ENCODE measurements at regions not wholly inside any gene's neighbourhood (a gene's known extent, or its start where the extent isn't known, plus 50 kb on each side); places are given as distances from the start of the nearest gene placed in this dataset.

DNA sequence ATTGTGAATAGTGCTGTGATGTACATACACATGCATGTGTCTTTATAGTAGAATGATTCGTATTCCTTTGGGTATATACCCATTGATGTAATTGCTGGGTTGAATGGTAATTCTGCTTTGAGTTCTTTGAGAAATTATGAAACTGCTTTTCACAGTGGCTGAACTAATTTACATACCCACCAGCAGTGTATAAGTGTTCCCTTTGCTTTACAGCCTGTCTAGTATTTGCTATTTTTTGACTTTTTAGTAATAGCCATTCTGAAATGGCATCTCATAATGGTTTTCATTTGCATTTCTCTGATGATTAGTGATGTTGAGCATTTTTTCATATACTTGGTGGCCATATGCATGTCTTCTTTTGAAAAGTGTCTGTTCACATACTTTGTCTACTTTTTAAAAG is 54.5 kb upstream of the FAM78B start:
- Mint-ChIP-seq H3K27me3 (peaks cover 11% of the 10 kb centered on the region), H3K9me3 (peaks cover 43% of the 10 kb centered on the region), H3K27ac (no peak overlapping the region), H3K36me3 (peaks cover 4% of the 10 kb centered on the region), H3K4me1 (no peaks in the 10 kb centered on the region), H3K4me3 (no peak overlapping the region)
- DNase-seq: no peak

GRCh38 chr1:166233750-166234366 is 67.1 kb upstream of the FAM78B start:
- Mint-ChIP-seq H3K27me3 (no peaks in the 10 kb centered on the region), H3K4me3 (no peak overlapping the region), H3K36me3 (peaks cover 2% of the 10 kb centered on the region), H3K9me3 (peaks cover 11% of the 10 kb centered on the region), H3K4me1 (no peaks in the 10 kb centered on the region), H3K27ac (no peak overlapping the region)
- no peak for DNase-seq

GRCh38 chr1:166235728-166236127 is 68.9 kb upstream of the FAM78B start:
- Mint-ChIP-seq H3K27ac (no peak overlapping the region), H3K4me3 (no peak overlapping the region), H3K36me3 (peaks cover 2% of the 10 kb centered on the region), H3K9me3 (peaks cover 8% of the 10 kb centered on the region), H3K27me3 (no peaks in the 10 kb centered on the region), H3K4me1 (no peaks in the 10 kb centered on the region)
- no peak for DNase-seq

- Mint-ChIP-seq H3K36me3 (no peaks in the 10 kb centered on the region), H3K27ac (no peak overlapping the region), H3K4me3 (no peak overlapping the region), H3K27me3 (no peaks in the 10 kb centered on the region), H3K9me3 (peaks cover 3% of the 10 kb centered on the region), H3K4me1 (no peaks in the 10 kb centered on the region)
- no peak for DNase-seq
Observed at GRCh38 chr1:166237675-166238074, 70.9 kb upstream of the FAM78B start.

DNA sequence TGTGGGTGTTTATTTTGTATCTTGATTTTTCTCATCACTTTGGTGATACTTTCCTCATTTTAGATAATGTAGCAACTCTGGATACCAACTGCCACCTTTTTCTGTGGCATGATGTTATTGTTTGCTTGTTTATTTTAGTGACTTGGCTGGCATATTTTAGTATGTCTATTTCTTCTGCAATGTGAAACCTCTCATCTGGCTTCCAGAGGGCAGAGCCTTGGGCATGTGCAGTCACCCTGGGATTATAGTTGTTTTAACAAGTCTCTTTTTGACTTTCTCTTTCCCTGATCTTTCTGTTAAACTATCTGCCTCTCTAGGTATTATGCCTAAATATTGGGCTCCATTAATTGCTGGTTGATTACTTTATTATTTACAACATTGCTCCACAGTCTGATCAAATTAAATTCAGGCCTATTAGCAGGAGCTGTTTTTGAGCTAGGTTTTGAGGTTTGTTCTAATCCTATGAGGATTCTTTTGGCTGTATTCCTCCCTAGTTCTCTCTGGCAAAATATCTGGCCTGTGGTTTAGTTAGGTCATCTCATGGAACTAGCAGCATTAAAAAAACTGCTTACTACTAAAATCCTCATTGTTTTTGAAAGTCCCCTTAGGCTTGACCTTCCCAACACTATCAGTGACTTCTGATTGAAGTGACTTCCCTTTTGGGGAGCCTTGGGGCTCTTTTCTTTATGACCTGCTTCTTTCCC is 86.4 kb upstream of the FAM78B start:
- Mint-ChIP-seq H3K27me3 (no peaks in the 10 kb centered on the region), H3K36me3 (no peaks in the 10 kb centered on the region), H3K9me3 (peaks cover 20% of the 10 kb centered on the region), H3K4me3 (no peak overlapping the region), H3K4me1 (no peaks in the 10 kb centered on the region), H3K27ac (no peak overlapping the region)
- no peak for DNase-seq

GRCh38 chr1:166258017-166258416 is 91.2 kb upstream of the FAM78B start:
- H3K9me3 Mint-ChIP-seq: peaks cover 10% of the 10 kb centered on the region
- no peak overlapping the region for H3K4me3 Mint-ChIP-seq
- no peaks in the 10 kb centered on the region for H3K4me1 Mint-ChIP-seq
- H3K27me3 Mint-ChIP-seq: no peaks in the 10 kb centered on the region
- no peak for DNase-seq
- H3K27ac Mint-ChIP-seq: no peak overlapping the region
- no peaks in the 10 kb centered on the region for H3K36me3 Mint-ChIP-seq

- Mint-ChIP-seq H3K4me3 (no peak overlapping the region), H3K36me3 (no peaks in the 10 kb centered on the region)
Observed at GRCh38 chr1:166261511-166261910, 94.7 kb upstream of the FAM78B start.

GRCh38 chr1:166270476-166271150 is 103.8 kb upstream of the FAM78B start:
- no peaks in the 10 kb centered on the region for H3K4me1 Mint-ChIP-seq
- no peak for DNase-seq
- no peak overlapping the region for H3K27ac Mint-ChIP-seq
- H3K9me3 Mint-ChIP-seq: peaks cover 4% of the 10 kb centered on the region
- peaks cover 3% of the 10 kb centered on the region for H3K27me3 Mint-ChIP-seq
- H3K4me3 Mint-ChIP-seq: no peak overlapping the region
- H3K36me3 Mint-ChIP-seq: no peaks in the 10 kb centered on the region

More at GRCh38 chr1:166261511-166261910, 94.7 kb upstream of the FAM78B start:
- H3K9me3 Mint-ChIP-seq: peaks cover 3% of the 10 kb centered on the region
- DNase-seq: no peak
- H3K4me1 Mint-ChIP-seq: no peaks in the 10 kb centered on the region
- H3K27me3 Mint-ChIP-seq: no peaks in the 10 kb centered on the region
- no peak overlapping the region for H3K27ac Mint-ChIP-seq

DNA sequence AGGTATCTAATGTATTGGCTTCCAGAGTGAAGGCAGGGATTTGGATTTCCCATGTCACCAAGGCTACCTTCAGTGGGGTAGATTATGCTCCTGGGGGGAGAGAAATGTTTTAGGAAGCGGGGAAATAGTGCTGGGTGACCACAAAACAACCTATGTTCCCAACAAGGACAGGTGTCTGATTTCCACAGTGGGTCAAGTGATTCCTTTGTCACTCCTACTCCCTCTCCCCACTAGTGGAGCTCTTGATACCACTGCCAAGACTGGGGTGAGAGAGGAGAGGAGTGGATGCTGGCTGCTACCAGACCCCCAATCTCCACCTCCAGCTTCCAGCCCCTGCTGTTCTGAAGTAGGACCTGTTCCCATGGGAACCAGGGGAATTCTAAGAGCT is 104.3 kb upstream of the FAM78B start:
- Mint-ChIP-seq H3K36me3 (no peaks in the 10 kb centered on the region), H3K9me3 (peaks cover 4% of the 10 kb centered on the region), H3K27ac (no peak overlapping the region), H3K4me1 (no peaks in the 10 kb centered on the region), H3K27me3 (peaks cover 3% of the 10 kb centered on the region), H3K4me3 (no peak overlapping the region)
- no peak for DNase-seq

DNA sequence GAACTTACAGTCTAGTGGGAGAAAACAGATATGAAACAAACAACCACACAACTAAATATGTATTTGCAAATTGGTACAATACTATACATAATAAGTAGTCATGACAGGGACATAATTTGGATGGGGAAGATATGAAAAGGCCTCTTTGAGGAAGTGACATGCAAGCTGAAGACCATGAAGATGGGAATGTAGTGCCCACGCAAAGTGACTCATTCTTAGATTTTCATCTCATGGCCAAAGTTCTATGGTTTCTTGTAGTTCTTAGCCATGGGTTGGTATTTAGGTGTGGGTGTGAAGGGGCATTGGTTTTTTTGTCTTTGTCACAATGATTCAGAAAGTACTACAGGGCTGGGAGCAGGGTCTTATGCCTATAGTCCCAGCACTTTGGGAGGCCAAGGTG is 105.4 kb upstream of the FAM78B start:
- Mint-ChIP-seq H3K9me3 (peaks cover 6% of the 10 kb centered on the region), H3K27ac (no peak overlapping the region), H3K36me3 (no peaks in the 10 kb centered on the region), H3K27me3 (no peaks in the 10 kb centered on the region), H3K4me3 (no peak overlapping the region), H3K4me1 (no peaks in the 10 kb centered on the region)
- no peak for DNase-seq

DNA sequence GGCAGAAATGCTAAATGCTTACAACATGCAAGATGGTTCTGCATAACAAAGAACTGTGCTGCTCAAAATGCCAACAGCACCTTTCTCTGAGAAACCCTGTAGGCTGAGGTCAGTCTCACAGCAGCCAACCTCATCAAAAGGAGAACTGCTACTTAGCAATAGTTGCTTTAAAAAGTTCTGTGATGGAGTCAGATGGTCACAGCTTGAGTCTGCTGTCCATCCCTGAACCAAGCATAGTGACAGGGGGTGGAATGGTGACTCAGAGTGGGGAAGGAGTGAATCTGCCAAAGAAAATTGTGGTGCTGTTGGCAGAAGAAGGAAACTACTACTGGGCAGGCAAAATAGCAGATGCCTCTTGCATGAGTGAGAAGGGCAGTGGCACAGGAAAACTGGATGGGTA is 106.0 kb upstream of the FAM78B start:
- Mint-ChIP-seq H3K9me3 (peaks cover 6% of the 10 kb centered on the region), H3K4me1 (no peaks in the 10 kb centered on the region), H3K4me3 (no peak overlapping the region), H3K36me3 (no peaks in the 10 kb centered on the region), H3K27ac (no peak overlapping the region), H3K27me3 (no peaks in the 10 kb centered on the region)
- no peak for DNase-seq

DNA sequence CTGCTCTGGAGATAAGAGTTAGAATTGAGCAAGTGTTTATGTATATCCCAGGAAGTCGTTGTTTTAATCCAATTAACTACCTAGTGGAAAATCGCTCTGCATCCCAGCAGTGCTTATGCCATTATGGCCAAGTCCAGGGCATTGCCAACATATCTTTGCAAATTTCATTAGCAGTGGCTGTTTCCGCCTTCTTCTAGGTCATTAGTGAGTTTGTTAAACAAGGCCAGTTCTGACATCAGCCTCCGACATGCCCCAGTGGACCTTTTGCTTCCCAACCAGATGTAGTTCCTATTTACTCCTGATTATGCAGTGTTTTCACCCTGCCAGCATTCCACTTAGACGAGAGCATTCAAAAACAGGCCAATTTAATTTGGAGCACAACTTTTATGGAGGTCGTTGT is 106.8 kb upstream of the FAM78B start:
- Mint-ChIP-seq H3K4me3 (no peak overlapping the region), H3K27me3 (no peaks in the 10 kb centered on the region)

GRCh38 chr1:166282391-166283137 is 115.8 kb upstream of the FAM78B start:
- no peak overlapping the region for H3K27ac Mint-ChIP-seq
- H3K4me1 Mint-ChIP-seq: no peaks in the 10 kb centered on the region
- no peak overlapping the region for H3K4me3 Mint-ChIP-seq

More for the DNA sequence above, 106.8 kb upstream of the FAM78B start:
- Mint-ChIP-seq H3K9me3 (peaks cover 6% of the 10 kb centered on the region), H3K27ac (no peak overlapping the region), H3K4me1 (no peaks in the 10 kb centered on the region), H3K36me3 (no peaks in the 10 kb centered on the region)
- DNase-seq: no peak

GRCh38 chr1:166283190-166283589 is 116.4 kb upstream of the FAM78B start:
- DNase-seq: no peak

More at GRCh38 chr1:166282391-166283137, 115.8 kb upstream of the FAM78B start:
- H3K27me3 Mint-ChIP-seq: peaks cover 13% of the 10 kb centered on the region
- DNase-seq: no peak
- no peaks in the 10 kb centered on the region for H3K36me3 Mint-ChIP-seq
- H3K9me3 Mint-ChIP-seq: no peaks in the 10 kb centered on the region

DNA sequence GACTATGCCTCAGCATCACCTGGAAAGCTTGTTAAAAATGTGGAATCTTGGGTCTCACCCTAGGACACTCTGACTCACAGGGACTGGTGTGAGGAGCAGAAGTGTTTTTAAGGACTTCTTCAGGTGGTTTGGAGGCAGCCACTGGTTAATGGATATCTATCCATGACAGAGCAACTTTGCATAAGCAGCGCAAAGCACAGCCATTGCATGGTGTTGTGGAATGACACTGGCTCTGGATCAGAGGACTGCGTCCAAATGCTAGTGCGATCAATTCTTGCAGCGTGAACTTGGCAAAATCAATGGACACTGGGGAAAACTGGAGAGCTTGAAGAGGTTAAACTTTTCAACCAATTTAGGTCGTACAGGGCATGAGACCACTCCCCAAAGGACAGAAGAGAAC is 116.8 kb upstream of the FAM78B start:
- no peak for DNase-seq
- no peaks in the 10 kb centered on the region for H3K4me1 Mint-ChIP-seq
- no peak overlapping the region for H3K27ac Mint-ChIP-seq
- H3K4me3 Mint-ChIP-seq: no peak overlapping the region
- peaks cover 13% of the 10 kb centered on the region for H3K27me3 Mint-ChIP-seq
- H3K9me3 Mint-ChIP-seq: no peaks in the 10 kb centered on the region
- no peaks in the 10 kb centered on the region for H3K36me3 Mint-ChIP-seq

More at GRCh38 chr1:166283190-166283589, 116.4 kb upstream of the FAM78B start:
- Mint-ChIP-seq H3K36me3 (no peaks in the 10 kb centered on the region), H3K27ac (no peak overlapping the region), H3K9me3 (no peaks in the 10 kb centered on the region), H3K4me3 (no peak overlapping the region), H3K4me1 (no peaks in the 10 kb centered on the region), H3K27me3 (peaks cover 13% of the 10 kb centered on the region)

Measured in activated naive CD8-positive, alpha-beta T cell treated with anti-CD3 and anti-CD28 coated beads for 36 hours (primary cell).